HepG2 (cell line): ENCODE measurements at regions not wholly inside any gene's neighbourhood (a gene's known extent, or its start where the extent isn't known, plus 50 kb on each side); places are given as distances from the start of the nearest gene placed in this dataset.

Experiments
- ATAC-seq: fragments of 200-7000 bp; cut with Tn5 transposase; 3 replicates; pipeline ENCODE4 v1.9.1; 2020; ENCODE audit warnings: mild to moderate bottlenecking, moderate library complexity
- BruUV-seq: library from RNA; stranded (reverse); fragments of 400-500 nt; replicated peaks from 2 replicates; lab custom pipeline; 2021; lab: Mats Ljungman, UMichigan
- CTCF ChIA-PET: fragments of 300-600 bp; formaldehyde crosslinking; extraction: SDS; loops from one replicate; lab custom pipeline; 2021; ENCODE audit warnings: low total read pairs, inconsistent platforms, low intra/inter-chr PET ratio; lab: Yijun Ruan, JAX
- POLR2A ChIA-PET: fragments of 350-600 bp; sonication (Branson Sonifier 250); formaldehyde crosslinking; loops from one replicate; lab custom pipeline; 2020; ENCODE audit warnings: antibody characterized with exemption, inconsistent platforms; lab: Yijun Ruan, JAX
- DNase-seq: peaks from one replicate; pipeline ENCODE4 v3.0.0-alpha.2; 2015; ENCODE audit warnings: low spot score
- FAIRE-seq: peaks from 3 replicates; lab custom pipeline; 2011; peaks lifted over from hg19 to GRCh38; lab: Jason Lieb, UNC
- H2AFZ ChIP-seq: one replicate; pipeline ENCODE4 v1.6.1; 2011; ENCODE audit warnings: low read length, inconsistent platforms
- H3K27ac ChIP-seq: fragments of 300-600 bp; 3 replicates; pipeline ENCODE4 v1.8.0; 2011; ENCODE audit warnings: mixed run types, mild to moderate bottlenecking, mixed read lengths, low read length, inconsistent platforms; ENCODE audit not compliant: insufficient read depth; ENCODE audit errors: extremely low read length
- H3K27me3 ChIP-seq, 2 experiments: fragments of 200-600 bp in 1 of 2; 2 replicates in 1 of 2; 3 replicates in 1 of 2; pipeline versions ENCODE4 v1.6.0 to v1.8.0; 2011; ENCODE audit warnings: low read length in 2 of 2, mild to moderate bottlenecking in 2 of 2, moderate library complexity in 2 of 2, inconsistent platforms in 1 of 2; ENCODE audit not compliant: insufficient read depth in 2 of 2, control insufficient read depth in 1 of 2
- H3K36me3 ChIP-seq, 2 experiments: fragments of 200-600 bp in 1 of 2; replicated peaks in 1 of 2; 2 replicates in 1 of 2; 3 replicates in 1 of 2; pipeline versions ENCODE4 v1.5.1 to v1.8.0; 2011; ENCODE audit warnings: low read length in 2 of 2, inconsistent platforms in 1 of 2; ENCODE audit not compliant: insufficient read depth in 2 of 2, control insufficient read depth in 1 of 2
- H3K4me1 ChIP-seq: 2 replicates; pipeline ENCODE4 v1.5.1; 2012; ENCODE audit warnings: low read length, inconsistent platforms; ENCODE audit not compliant: insufficient read depth
- H3K4me2 ChIP-seq: 2 replicates; pipeline ENCODE4 v1.6.0; 2011; ENCODE audit warnings: low read depth, low read length, inconsistent platforms
- H3K4me3 ChIP-seq, 3 experiments: fragments of 200-600 bp in 1 of 3; sonication (generic), shearing (Covaris generic) in 1 of 3; replicated peaks in 1 of 3; 2 replicates each; pipeline ENCODE4 v1.5.1; 2011 to 2016; ENCODE audit warnings: low read length in 3 of 3, inconsistent platforms in 2 of 3, low read depth in 2 of 3, mild to moderate bottlenecking in 2 of 3, control low read depth in 1 of 3, mixed read lengths in 1 of 3; ENCODE audit not compliant: insufficient read depth in 1 of 3
- H3K79me2 ChIP-seq: one replicate; pipeline ENCODE4 v1.6.1; 2011; ENCODE audit warnings: low read length, inconsistent platforms; ENCODE audit not compliant: insufficient read depth
- H3K9ac ChIP-seq: 2 replicates; pipeline ENCODE4 v1.6.0; 2011; ENCODE audit warnings: mild to moderate bottlenecking, low read depth, low read length, inconsistent platforms; ENCODE audit not compliant: insufficient read depth
- H3K9me3 ChIP-seq: 2 replicates; pipeline ENCODE4 v1.5.1; 2012; ENCODE audit warnings: mild to moderate bottlenecking, low read length
- H4K20me1 ChIP-seq: 2 replicates; pipeline ENCODE4 v1.6.0; 2011; ENCODE audit warnings: inconsistent platforms, mild to moderate bottlenecking, low read length, moderate library complexity; ENCODE audit not compliant: insufficient read depth
- AFF4 ChIP-seq: sonication (generic); formaldehyde crosslinking; IDR thresholded peaks from 2 replicates; pipeline ENCODE4 v1.4.0; 2020; ENCODE audit warnings: missing genetic modification reagents
- ATAD3A ChIP-seq: sonication (generic); formaldehyde crosslinking; IDR thresholded peaks from 2 replicates; pipeline ENCODE4 v1.4.0; 2020; ENCODE audit warnings: missing genetic modification reagents
- ATF7-NPFF ChIP-seq: sonication (generic); formaldehyde crosslinking; IDR thresholded peaks from 2 replicates; pipeline ENCODE4 v1.8.1; 2023; ENCODE audit warnings: mild to moderate bottlenecking, low read depth, missing genetic modification reagents, moderate library complexity
- REL ChIP-seq: sonication (generic); formaldehyde crosslinking; conservative IDR thresholded peaks from 2 replicates; pipeline ENCODE4 v1.8.0; 2022; ENCODE audit warnings: mild to moderate bottlenecking, missing genetic modification reagents, moderate library complexity
- SRSF9 ChIP-seq: fragments of 200-400 bp; formaldehyde crosslinking; IDR thresholded peaks from 2 replicates; pipeline ENCODE4 v1.6.1; 2018; ENCODE audit warnings: borderline replicate concordance, mild to moderate bottlenecking, low read depth, low read length; ENCODE audit not compliant: insufficient read depth, poor library complexity, severe bottlenecking
- TOPORS ChIP-seq: sonication (generic); formaldehyde crosslinking; IDR thresholded peaks from 2 replicates; pipeline ENCODE4 v1.8.0; 2023; ENCODE audit warnings: mild to moderate bottlenecking, missing genetic modification reagents
- ZBTB34 ChIP-seq: sonication (generic); formaldehyde crosslinking; IDR thresholded peaks from 2 replicates; pipeline ENCODE4 v1.8.0; 2022; ENCODE audit warnings: mild to moderate bottlenecking, missing genetic modification reagents
- ZNF101 ChIP-seq: sonication (generic); formaldehyde crosslinking; IDR thresholded peaks from 2 replicates; pipeline ENCODE4 v1.4.0; 2020; ENCODE audit warnings: mild to moderate bottlenecking, low read depth, missing genetic modification reagents, borderline replicate concordance
- WGBS: methylation state at CpG from one replicate; pipeline ENCODE4 v1.1.6; 2017; ENCODE audit warnings: low lambda C conversion rate; 5-methylcytosine and 5-hydroxymethylcytosine counted together
- in situ Hi-C: cut with HindIII; loops from 2 replicates; pipeline ENCODE4 v1.10.0; 2017; ENCODE audit warnings: low pct_unique_long_range_greater_than_20kb; ENCODE audit not compliant: extremely low pct_ligation_motif_present
- intact Hi-C: fragments of 100-400 bp; cut with micrococcal nuclease; formaldehyde crosslinking; loops from one replicate; pipeline ENCODE4 v1.10.0; 2022; ENCODE audit not compliant: unreplicated experiment
- TF ChIP-seq, protein P1 (sequence below): sonication (generic); formaldehyde crosslinking; conservative IDR thresholded peaks from 2 replicates; pipeline ENCODE4 v1.4.0; 2020; ENCODE audit warnings: missing genetic modification reagents
- TF ChIP-seq, protein P2 (sequence below): sonication (generic); formaldehyde crosslinking; IDR thresholded peaks from 2 replicates; pipeline ENCODE4 v1.9.0; 2022; ENCODE audit warnings: missing genetic modification reagents, mild to moderate bottlenecking, borderline replicate concordance
- TF ChIP-seq, protein P3 (sequence below): sonication (generic); formaldehyde crosslinking; IDR thresholded peaks from 2 replicates; pipeline ENCODE4 v1.4.0; 2020; ENCODE audit warnings: mild to moderate bottlenecking, missing genetic modification reagents
- TF ChIP-seq, protein P4 (sequence below): sonication (generic); formaldehyde crosslinking; IDR thresholded peaks from 2 replicates; pipeline ENCODE4 v1.5.0; 2020; ENCODE audit warnings: missing genetic modification reagents

- WGBS: 3% methylated on average over 5 of the region's 5 CpGs
- no peak for FAIRE-seq
- Histone ChIP-seq H3K4me3 (no peak overlapping the region), H3K4me1 (no peaks in the 10 kb centered on the region), H3K27ac (no peak overlapping the region), H3K27me3 (no peaks in the 10 kb centered on the region), H3K9ac (no peak overlapping the region), H3K36me3 (no peaks in the 10 kb centered on the region), H3K79me2 (no peaks in the 10 kb centered on the region), H3K4me2 (no peak overlapping the region), H2AFZ (no peak overlapping the region), H3K9me3 (peaks cover 9% of the 10 kb centered on the region; the same call in 1 of the 2 replicates), H4K20me1 (no peaks in the 10 kb centered on the region)
- ChIA-PET POLR2A (no interaction called here), CTCF (no interaction called here)
- ATAC-seq: no peak
- intact Hi-C loops: no loop called here
- in situ Hi-C loops: no loop called here
- BruUV-seq: no TSS peak
- no peak for DNase-seq
- TF ChIP-seq ATF7-NPFF (CRISPR knock-in tag) (no peak), ZBTB34 (no peak), AFF4 (no peak), TOPORS (CRISPR knock-in tag) (no peak), SRSF9 (no peak), REL (CRISPR knock-in tag) (no peak), ZNF101 (no peak), ATAD3A (CRISPR knock-in tag) (no peak)
- TF ChIP-seq, protein P1, sequence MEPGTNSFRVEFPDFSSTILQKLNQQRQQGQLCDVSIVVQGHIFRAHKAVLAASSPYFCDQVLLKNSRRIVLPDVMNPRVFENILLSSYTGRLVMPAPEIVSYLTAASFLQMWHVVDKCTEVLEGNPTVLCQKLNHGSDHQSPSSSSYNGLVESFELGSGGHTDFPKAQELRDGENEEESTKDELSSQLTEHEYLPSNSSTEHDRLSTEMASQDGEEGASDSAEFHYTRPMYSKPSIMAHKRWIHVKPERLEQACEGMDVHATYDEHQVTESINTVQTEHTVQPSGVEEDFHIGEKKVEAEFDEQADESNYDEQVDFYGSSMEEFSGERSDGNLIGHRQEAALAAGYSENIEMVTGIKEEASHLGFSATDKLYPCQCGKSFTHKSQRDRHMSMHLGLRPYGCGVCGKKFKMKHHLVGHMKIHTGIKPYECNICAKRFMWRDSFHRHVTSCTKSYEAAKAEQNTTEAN: no peak
- TF ChIP-seq, protein P2, sequence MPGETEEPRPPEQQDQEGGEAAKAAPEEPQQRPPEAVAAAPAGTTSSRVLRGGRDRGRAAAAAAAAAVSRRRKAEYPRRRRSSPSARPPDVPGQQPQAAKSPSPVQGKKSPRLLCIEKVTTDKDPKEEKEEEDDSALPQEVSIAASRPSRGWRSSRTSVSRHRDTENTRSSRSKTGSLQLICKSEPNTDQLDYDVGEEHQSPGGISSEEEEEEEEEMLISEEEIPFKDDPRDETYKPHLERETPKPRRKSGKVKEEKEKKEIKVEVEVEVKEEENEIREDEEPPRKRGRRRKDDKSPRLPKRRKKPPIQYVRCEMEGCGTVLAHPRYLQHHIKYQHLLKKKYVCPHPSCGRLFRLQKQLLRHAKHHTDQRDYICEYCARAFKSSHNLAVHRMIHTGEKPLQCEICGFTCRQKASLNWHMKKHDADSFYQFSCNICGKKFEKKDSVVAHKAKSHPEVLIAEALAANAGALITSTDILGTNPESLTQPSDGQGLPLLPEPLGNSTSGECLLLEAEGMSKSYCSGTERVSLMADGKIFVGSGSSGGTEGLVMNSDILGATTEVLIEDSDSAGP (CRISPR knock-in tag): no peak
- TF ChIP-seq, protein P3, sequence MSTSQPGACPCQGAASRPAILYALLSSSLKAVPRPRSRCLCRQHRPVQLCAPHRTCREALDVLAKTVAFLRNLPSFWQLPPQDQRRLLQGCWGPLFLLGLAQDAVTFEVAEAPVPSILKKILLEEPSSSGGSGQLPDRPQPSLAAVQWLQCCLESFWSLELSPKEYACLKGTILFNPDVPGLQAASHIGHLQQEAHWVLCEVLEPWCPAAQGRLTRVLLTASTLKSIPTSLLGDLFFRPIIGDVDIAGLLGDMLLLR (CRISPR knock-in tag): no peak
- TF ChIP-seq, protein P4, sequence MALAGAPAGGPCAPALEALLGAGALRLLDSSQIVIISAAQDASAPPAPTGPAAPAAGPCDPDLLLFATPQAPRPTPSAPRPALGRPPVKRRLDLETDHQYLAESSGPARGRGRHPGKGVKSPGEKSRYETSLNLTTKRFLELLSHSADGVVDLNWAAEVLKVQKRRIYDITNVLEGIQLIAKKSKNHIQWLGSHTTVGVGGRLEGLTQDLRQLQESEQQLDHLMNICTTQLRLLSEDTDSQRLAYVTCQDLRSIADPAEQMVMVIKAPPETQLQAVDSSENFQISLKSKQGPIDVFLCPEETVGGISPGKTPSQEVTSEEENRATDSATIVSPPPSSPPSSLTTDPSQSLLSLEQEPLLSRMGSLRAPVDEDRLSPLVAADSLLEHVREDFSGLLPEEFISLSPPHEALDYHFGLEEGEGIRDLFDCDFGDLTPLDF: no peak
These were observed 1482.8 kb downstream of the SLITRK5 start for GRCh38 chr13:89153941-89154340.
